ENCODE measurements at regions not wholly inside any gene's neighbourhood (a gene's known extent, or its start where the extent isn't known, plus 50 kb on each side); places are given as distances from the start of the nearest gene placed in this dataset.

- WGBS (ENCODE audit: insufficient coverage) = 71% methylated on average over 4 of the region's 4 CpGs
- no peak overlapping the region for H3K27ac ChIP-seq (ENCODE audit: low read length)
- no peak overlapping the region for H3K4me3 ChIP-seq (ENCODE audit: low read length)
- DNase-seq = no peak
- peaks cover 19% of the 10 kb centered on the region for H3K36me3 Mint-ChIP-seq
- TF ChIP-seq CTCF (IDR thresholded peaks at IDR 0.05) = no peak
- H3K4me3 Mint-ChIP-seq = no peak overlapping the region
- H3K9me3 ChIP-seq (ENCODE audit: control insufficient read depth, insufficient read depth, low read length) = no peaks in the 10 kb centered on the region
- no peaks in the 10 kb centered on the region for H3K36me3 ChIP-seq (ENCODE audit: control insufficient read depth, insufficient read depth, low read length)
- ATAC-seq = no peak
- no peaks in the 10 kb centered on the region for H3K9me3 Mint-ChIP-seq
- H3K27me3 Mint-ChIP-seq (ENCODE audit: low read depth in 2 of 2) = peaks cover 16 to 34% of the 10 kb centered on the region in 2 donors
- H3K27ac Mint-ChIP-seq = no peak overlapping the region
- no peaks in the 10 kb centered on the region for H3K4me1 ChIP-seq (ENCODE audit: control insufficient read depth, insufficient read depth, low read length)
- peaks cover 2% of the 10 kb centered on the region for H3K27me3 ChIP-seq (ENCODE audit: control insufficient read depth, insufficient read depth, low read length)
- H3K4me1 Mint-ChIP-seq = peaks cover 0 to 9% of the 10 kb centered on the region in 2 donors
- intact Hi-C loops (cut with micrococcal nuclease) = no loop called here
These were observed 74.3 kb downstream of the ETS2 start for GRCh38 chr21:38879912-38880576.

- H3K36me3 Mint-ChIP-seq = peaks cover 12% of the 10 kb centered on the region
- H3K9me3 Mint-ChIP-seq = no peaks in the 10 kb centered on the region
- Histone ChIP-seq H3K27ac (ENCODE audit: low read length) (no peak overlapping the region), H3K4me1 (ENCODE audit: control insufficient read depth, insufficient read depth, low read length) (no peaks in the 10 kb centered on the region), H3K4me3 (ENCODE audit: low read length) (no peak overlapping the region), H3K36me3 (ENCODE audit: control insufficient read depth, insufficient read depth, low read length) (no peaks in the 10 kb centered on the region), H3K27me3 (ENCODE audit: control insufficient read depth, insufficient read depth, low read length) (peaks cover 2% of the 10 kb centered on the region), H3K9me3 (ENCODE audit: control insufficient read depth, insufficient read depth, low read length) (no peaks in the 10 kb centered on the region)
- intact Hi-C loops (cut with micrococcal nuclease) = no loop called here
- peaks cover 11 to 26% of the 10 kb centered on the region in 2 donors for H3K27me3 Mint-ChIP-seq (ENCODE audit: low read depth in 2 of 2)
- no peak overlapping the region for H3K27ac Mint-ChIP-seq
- no peak for TF ChIP-seq CTCF (IDR thresholded peaks at IDR 0.05)
- H3K4me1 Mint-ChIP-seq = peaks cover 0 to 9% of the 10 kb centered on the region in 2 donors
- H3K4me3 Mint-ChIP-seq = no peak overlapping the region
- DNase-seq = no peak
- ATAC-seq = no peak
- WGBS (ENCODE audit: insufficient coverage) = no CpG with 5 or more reads among the region's 1 CpG
These were observed 72.8 kb downstream of the ETS2 start for GRCh38 chr21:38878379-38879179.

GRCh38 chr21:38875694-38876492 lies 70.2 kb downstream of the ETS2 start:
- Mint-ChIP-seq H3K27me3 (ENCODE audit: low read depth in 2 of 2) (peaks cover 9 to 11% of the 10 kb centered on the region in 2 donors), H3K4me1 (peaks cover 0 to 9% of the 10 kb centered on the region in 2 donors)

More at GRCh38 chr21:38875694-38876492, 70.2 kb downstream of the ETS2 start:
- H3K36me3 ChIP-seq (ENCODE audit: control insufficient read depth, insufficient read depth, low read length) = no peaks in the 10 kb centered on the region
- peaks cover 1% of the 10 kb centered on the region for H3K36me3 Mint-ChIP-seq
- intact Hi-C loops (cut with micrococcal nuclease) = no loop called here
- no peak for TF ChIP-seq CTCF (IDR thresholded peaks at IDR 0.05)
- no peak for ATAC-seq
- no peak for DNase-seq
- H3K27me3 ChIP-seq (ENCODE audit: control insufficient read depth, insufficient read depth, low read length) = peaks cover 2% of the 10 kb centered on the region
- no peaks in the 10 kb centered on the region for H3K9me3 ChIP-seq (ENCODE audit: control insufficient read depth, insufficient read depth, low read length)
- H3K27ac Mint-ChIP-seq = no peak overlapping the region
- no peaks in the 10 kb centered on the region for H3K4me1 ChIP-seq (ENCODE audit: control insufficient read depth, insufficient read depth, low read length)
- no peak overlapping the region for H3K27ac ChIP-seq (ENCODE audit: low read length)
- 64% methylated on average over 10 of the region's 10 CpGs for WGBS (ENCODE audit: insufficient coverage)
- no peaks in the 10 kb centered on the region for H3K9me3 Mint-ChIP-seq
- no peak overlapping the region for H3K4me3 Mint-ChIP-seq
- H3K4me3 ChIP-seq (ENCODE audit: low read length) = no peak overlapping the region
